HG02840 (cell line): ENCODE measurements at regions not wholly inside any gene's neighbourhood (a gene's known extent, or its start where the extent isn't known, plus 50 kb on each side); places are given as distances from the start of the nearest gene placed in this dataset.
"Not testable (repeated sequence)": the region's sequence is repeated elsewhere in the genome, so short reads cannot be mapped to it uniquely, and the experiment has no call there.

Experiments
- ATAC-seq: cut with Tn5 transposase; IDR thresholded peaks from one replicate; pipeline ENCODE4 v1.9.1; 2021; ENCODE audit warnings: mild to moderate bottlenecking, moderate library complexity, moderate number of reproducible peaks; ENCODE audit not compliant: unreplicated experiment, low FRiP score

DNA sequence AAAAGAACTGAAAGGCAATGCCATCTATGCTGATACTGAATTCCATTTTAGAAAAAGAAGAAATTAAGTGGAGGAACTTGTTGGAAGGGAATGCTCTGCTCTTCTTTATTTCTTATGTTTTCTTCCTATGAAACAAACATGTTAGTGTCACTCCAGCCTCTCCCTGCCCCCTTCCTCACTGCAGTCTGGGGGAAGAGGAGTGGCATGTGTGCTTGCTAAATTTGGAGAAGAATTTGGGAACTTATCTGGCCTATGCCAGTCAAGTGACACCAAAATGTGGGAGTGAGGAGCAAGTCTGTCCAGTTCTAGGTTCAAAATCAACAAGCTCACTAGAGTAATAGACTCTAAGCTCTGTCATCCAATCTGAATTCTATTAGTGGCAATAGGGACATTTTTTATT is 214.6 kb downstream of the RBM26 start:
- no peak for ATAC-seq

DNA sequence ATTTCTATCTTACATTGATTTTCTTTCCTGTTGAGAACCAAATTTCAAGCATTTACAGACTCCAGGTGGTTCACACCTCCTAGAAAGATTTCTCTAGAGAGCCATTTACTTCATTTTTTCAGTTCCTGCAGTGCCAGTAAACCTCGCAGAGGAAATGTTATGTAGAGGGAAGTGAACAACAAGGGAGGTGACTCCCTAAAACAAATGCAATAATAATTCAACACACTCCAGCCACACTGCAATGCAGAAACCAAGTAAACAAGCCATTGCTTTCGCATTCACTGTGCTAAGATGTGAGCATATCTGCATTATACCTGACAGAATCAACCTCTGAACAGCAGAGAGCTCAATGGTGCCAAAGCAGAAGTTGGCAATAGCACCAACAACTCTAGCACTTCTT is 215.1 kb downstream of the RBM26 start:
- ATAC-seq: no peak

- ATAC-seq: no peak
These were observed 218.0 kb downstream of the RBM26 start for GRCh38 chr13:79187917-79188690.

GRCh38 chr13:79185580-79185979 is 220.5 kb downstream of the RBM26 start:
- ATAC-seq: no peak

DNA sequence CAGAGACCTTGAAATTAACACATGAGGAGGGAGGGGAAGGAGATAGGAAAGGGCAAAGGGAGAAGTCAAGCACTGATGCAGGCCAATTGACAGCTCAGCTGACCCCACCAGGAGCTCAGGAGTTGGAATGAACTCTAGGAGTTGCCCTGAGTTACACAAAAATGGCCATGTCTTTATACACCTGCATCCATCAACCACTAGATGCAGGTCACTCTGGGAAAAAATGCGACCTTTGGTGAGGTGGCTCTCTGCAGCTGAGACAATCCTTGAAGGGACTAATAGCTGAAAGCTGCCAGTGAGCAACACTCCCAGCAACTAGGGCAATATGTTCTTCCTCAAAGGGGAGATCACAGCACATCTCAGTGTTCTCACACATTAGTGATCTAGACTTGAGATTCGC is 222.8 kb downstream of the RBM26 start:
- no peak for ATAC-seq

- not testable (repeated sequence) for ATAC-seq
These were observed 232.4 kb downstream of the RBM26 start for GRCh38 chr13:79173691-79174090.

DNA sequence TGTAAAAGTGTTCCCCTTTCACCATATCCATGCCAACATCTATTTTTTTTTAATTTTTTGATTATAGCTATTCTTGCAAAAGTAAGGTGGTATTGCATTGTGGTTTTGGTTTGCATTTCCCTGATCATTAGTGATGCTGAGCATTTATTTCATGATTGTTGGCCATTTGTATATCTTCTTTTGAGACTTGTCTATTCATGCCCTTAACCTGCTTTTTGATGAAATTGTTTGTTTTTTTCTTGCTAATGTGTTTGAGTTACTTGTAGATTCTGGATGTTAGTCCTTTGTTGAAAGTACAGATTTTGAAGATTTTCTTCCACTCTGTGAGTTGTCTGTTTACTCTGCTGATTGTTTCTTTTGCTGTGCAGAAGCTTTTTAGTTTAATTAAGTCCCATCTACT is 233.1 kb downstream of the RBM26 start:
- not testable (repeated sequence) for ATAC-seq

GRCh38 chr13:79171141-79172061 is 234.7 kb downstream of the RBM26 start:
- ATAC-seq: no peak

GRCh38 chr13:79160818-79161217 is 245.2 kb downstream of the RBM26 start:
- no peak for ATAC-seq

DNA sequence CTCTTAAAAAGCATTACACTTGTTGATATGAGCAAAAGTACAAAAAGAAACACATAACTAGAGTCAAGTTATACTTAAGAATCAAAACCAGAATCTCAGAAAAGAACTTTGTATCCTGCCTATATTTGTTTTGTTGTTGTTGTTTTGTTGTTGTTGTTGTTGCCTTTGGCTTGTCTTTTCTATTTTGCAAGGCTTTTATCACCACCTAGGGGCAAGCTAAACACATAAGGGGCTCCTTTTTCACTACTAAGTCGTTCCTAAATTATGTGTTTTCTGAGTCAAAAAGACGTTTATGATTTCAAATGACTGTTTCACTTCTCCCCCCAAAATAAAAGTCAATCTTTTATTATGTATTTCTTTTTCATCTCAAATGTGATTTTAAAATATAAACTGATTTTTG is 250.2 kb downstream of the RBM26 start:
- ATAC-seq: no peak

DNA sequence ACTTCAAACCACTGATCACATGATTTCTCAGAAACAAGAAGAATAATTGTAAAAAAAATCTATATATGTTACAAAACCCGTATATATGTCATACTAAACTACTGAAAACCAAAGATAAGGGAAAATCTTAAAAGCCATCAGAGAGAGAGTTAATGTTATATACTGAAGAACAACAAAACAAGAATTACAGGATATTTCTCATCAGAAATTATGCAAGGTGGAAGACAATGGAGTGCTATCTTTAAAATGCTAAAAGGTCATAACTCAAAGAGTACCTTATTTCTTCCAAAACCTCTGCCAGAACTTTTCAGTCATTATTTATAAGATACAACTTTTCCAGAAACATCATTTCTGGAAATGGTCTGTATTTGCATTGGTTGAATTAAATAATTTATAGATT is 256.8 kb downstream of the RBM26 start:
- ATAC-seq: no peak

DNA sequence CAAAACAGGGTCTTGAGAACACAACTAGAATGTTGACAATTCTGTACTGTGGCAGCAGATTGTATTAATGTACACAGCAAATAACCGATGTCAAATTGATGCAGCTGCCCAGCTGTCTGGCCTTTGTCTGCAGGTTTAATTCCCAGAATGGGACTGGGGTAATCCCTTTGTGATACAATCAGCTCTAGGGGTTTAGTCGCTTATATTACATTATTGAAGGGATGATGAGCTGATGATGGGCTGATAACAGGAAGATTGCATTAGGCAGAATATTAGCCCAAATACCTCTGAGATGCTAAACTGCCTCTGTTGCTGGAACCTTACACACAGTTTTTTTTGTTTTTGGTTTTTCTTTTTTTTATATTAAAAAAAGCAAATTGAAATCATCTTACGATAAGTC is 265.0 kb downstream of the RBM26 start:
- ATAC-seq: no peak

DNA sequence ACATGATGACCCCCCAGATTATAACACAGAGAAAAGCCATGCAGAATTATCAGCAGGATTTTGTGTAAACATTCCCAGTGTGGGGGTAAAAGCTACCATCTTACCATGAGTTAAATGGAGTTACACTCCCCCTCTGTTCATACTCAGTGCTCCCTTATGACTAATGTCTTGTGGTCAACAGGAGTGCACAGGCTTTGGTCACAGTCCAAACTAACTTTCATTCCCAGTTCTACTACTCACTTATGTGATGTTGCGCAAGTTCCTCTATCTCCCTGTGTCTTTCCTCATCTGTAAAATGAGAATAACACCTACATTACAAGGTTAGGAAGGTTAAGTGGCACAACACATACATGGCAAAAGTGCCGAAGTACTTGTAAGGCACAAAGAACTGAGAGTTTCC is 277.9 kb downstream of the RBM26 start:
- ATAC-seq: no peak

DNA sequence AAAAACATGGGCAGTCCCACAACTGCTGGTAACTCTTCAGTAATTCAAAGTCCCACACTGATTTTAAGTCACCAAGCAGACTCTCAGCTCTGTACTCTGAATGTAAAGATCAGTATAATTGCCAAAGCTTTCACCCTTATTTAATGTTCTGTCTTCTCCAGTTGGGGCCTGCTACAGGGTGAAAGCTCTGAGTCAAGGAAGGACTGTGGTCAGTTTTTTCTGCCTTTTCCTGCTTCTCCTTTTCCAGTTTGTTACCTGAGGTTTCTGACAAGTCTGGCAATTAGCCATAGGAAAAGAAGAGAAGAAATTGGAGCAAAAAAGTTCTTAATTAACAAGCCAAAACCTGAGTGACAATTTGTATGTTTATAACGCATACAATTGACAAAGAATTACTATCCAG is 279.3 kb downstream of the RBM26 start:
- no peak for ATAC-seq

DNA sequence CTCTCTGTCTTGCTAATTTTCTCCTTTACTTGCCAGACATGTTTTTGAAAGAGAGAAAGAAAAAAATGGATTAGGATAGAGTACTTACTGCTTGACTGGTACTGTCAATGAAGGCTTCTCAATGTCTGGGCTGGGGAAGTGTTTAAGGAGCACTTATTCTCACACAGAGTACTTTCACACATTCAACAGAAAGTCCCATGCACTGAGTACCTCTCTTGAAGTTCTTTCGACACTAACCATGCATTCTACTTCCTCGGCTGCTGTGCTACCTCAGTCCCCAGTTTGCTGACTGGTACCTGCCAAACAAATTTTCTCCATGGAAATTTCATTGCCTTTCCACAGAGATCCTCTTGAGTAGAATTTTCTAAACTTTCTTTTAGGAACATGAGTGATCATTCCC is 281.9 kb downstream of the RBM26 start:
- ATAC-seq: no peak

- ATAC-seq: no peak
These were observed 284.8 kb downstream of the RBM26 start for GRCh38 chr13:79121286-79121685.

DNA sequence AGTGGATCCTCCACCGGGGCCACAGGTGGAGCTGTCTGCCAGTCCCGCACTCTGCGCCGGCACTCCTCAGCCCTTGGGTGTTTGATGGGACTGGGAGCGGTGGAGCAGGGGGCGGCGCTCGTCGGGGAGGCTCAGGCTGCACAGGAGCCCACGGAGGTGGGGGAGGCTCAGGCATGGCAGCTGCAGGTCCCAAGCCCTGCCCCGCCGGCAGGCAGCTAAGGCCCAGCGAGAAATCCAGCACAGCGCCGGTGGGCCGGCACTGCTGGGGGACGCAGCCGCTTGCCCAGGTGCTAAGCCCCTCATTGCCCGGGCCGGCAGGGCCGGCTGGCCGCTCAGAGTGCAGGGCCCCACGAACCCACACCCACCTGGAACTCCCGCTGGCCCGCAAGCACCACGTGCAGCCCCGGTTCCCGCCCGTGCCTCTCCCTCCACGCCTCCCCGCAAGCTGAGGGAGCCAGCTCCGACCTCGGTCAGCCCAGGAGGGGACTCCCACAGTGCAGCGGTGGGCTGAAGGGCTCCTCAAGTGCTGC is 286.4 kb downstream of the RBM26 start:
- ATAC-seq: no peak

DNA sequence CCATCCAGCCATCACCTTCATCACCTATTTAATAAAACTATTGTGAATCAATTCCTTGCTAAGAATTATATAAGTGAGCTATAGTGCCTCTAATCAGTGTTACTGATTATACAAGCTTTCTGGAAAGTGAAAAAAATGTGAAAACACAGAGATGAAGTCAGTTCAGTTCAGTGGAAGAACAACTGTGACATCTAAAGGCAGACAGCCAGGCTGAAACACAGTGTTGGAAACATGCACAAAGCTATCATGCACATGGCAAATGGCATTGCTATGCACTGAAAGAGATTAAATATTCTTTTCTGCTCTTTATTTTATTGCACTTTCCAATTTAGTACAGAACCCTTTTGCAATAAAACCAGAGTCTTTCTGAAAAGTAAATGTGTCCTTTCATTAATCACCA is 294.0 kb downstream of the RBM26 start:
- ATAC-seq: no peak

GRCh38 chr13:79108914-79109643 is 297.0 kb downstream of the RBM26 start:
- no peak for ATAC-seq

GRCh38 chr13:79098596-79098995 is 307.5 kb downstream of the RBM26 start:
- no peak for ATAC-seq

GRCh38 chr13:79097201-79097600 is 308.9 kb downstream of the RBM26 start:
- no peak for ATAC-seq
